PC-9 (cell line): ENCODE measurements at regions not wholly inside any gene's neighbourhood (a gene's known extent, or its start where the extent isn't known, plus 50 kb on each side); places are given as distances from the start of the nearest gene placed in this dataset.

Experiments used
- BruUV-seq: library from RNA; stranded (reverse); fragments of 400-500 nt; replicated peaks from 2 replicates; lab custom pipeline; 2021; lab: Mats Ljungman, UMichigan
- CTCF ChIA-PET: fragments of 300-600 bp; sonication (Branson Sonifier 250); formaldehyde crosslinking; loops from one replicate; lab custom pipeline; 2022; ENCODE audit warnings: antibody characterized with exemption; lab: Charles Lee
- POLR2A ChIA-PET: fragments of 300-600 bp; sonication (Branson Sonifier 250); formaldehyde crosslinking; loops from one replicate; lab custom pipeline; 2022; ENCODE audit warnings: antibody characterized with exemption; ENCODE audit not compliant: unreplicated experiment; lab: Charles Lee
- DNase-seq, 2 experiments: peaks; one replicate each; pipeline versions ENCODE4 v3.0.0 to v3.0.0-alpha.2; 2015 to 2022; ENCODE audit warnings: mixed read lengths in 1 of 2
- H2AFZ ChIP-seq: fragments of 200-600 bp; sonication (generic); 2 replicates; pipeline ENCODE4 v1.8.1; 2017; ENCODE audit warnings: antibody characterized with exemption
- H3F3A ChIP-seq: fragments of 200-600 bp; sonication (generic); 2 replicates; pipeline ENCODE4 v1.8.1; 2017; ENCODE audit warnings: antibody characterized with exemption, mild to moderate bottlenecking, low read depth; ENCODE audit not compliant: insufficient read depth
- H3K27ac ChIP-seq: fragments of 200-600 bp; sonication (generic); 2 replicates; pipeline ENCODE4 v1.6.1; 2016; ENCODE audit warnings: mixed run types
- H3K27me3 ChIP-seq: fragments of 200-600 bp; sonication (generic); 2 replicates; pipeline ENCODE4 v1.6.1; 2016; ENCODE audit warnings: low read depth, mixed run types; ENCODE audit not compliant: insufficient read depth
- H3K36me3 ChIP-seq: fragments of 200-600 bp; sonication (generic); 2 replicates; pipeline ENCODE4 v1.6.1; 2016; ENCODE audit warnings: low read depth, mixed run types
- H3K4me1 ChIP-seq: fragments of 200-600 bp; sonication (generic); replicated peaks from 2 replicates; pipeline ENCODE4 v1.6.1; 2016; ENCODE audit warnings: mixed run types; ENCODE audit not compliant: insufficient read depth
- H3K4me2 ChIP-seq: fragments of 200-600 bp; sonication (generic); 2 replicates; pipeline ENCODE4 v1.6.1; 2017; ENCODE audit warnings: mixed run types
- H3K4me3 ChIP-seq: fragments of 200-600 bp; sonication (generic); 2 replicates; pipeline ENCODE4 v1.6.1; 2016; ENCODE audit warnings: mixed run types
- H3K79me2 ChIP-seq: fragments of 200-600 bp; sonication (generic); 2 replicates; pipeline ENCODE4 v1.6.1; 2017; ENCODE audit warnings: low read depth, mixed run types
- H3K9me2 ChIP-seq: fragments of 200-600 bp; sonication (generic); 2 replicates; pipeline ENCODE4 v1.8.1; 2017; ENCODE audit warnings: mild to moderate bottlenecking; ENCODE audit not compliant: insufficient read depth
- H3K9me3 ChIP-seq: fragments of 200-600 bp; sonication (generic); 2 replicates; pipeline ENCODE4 v1.8.1; 2016; ENCODE audit warnings: low read depth; ENCODE audit not compliant: insufficient read depth
- H4K20me1 ChIP-seq: fragments of 200-600 bp; sonication (generic); 2 replicates; pipeline ENCODE4 v1.8.1; 2017; ENCODE audit not compliant: insufficient read depth
- CTCF ChIP-seq: fragments of 200-600 bp; sonication (generic); conservative IDR thresholded peaks from 2 replicates; pipeline ENCODE4 v1.6.1; 2017; ENCODE audit warnings: mixed run types, antibody characterized with exemption, mild to moderate bottlenecking, moderate library complexity
- EZH2 ChIP-seq: fragments of 200-600 bp; sonication (generic); IDR thresholded peaks from 2 replicates; pipeline ENCODE4 v1.8.0; 2017; ENCODE audit warnings: antibody characterized with exemption, low read depth
- intact Hi-C: fragments of 100-400 bp; cut with micrococcal nuclease; formaldehyde crosslinking; loops from one replicate; pipeline ENCODE4 v1.10.0; 2022; ENCODE audit not compliant: unreplicated experiment

GRCh38 chr16:48076455-48077012, 79.3 kb downstream of the ABCC12 start:
- H4K20me1 ChIP-seq, result no peaks in the 10 kb centered on the region
- no peaks in the 10 kb centered on the region for H3K27me3 ChIP-seq
- no peaks in the 10 kb centered on the region for H3K79me2 ChIP-seq
- peaks cover 7% of the 10 kb centered on the region; the same call in 1 of the 2 replicates for H3F3A ChIP-seq
- H3K4me1 ChIP-seq, result peaks cover 18% of the 10 kb centered on the region; the same call in 1 of the 2 replicates
- peak overlapping the region; percentile 42 for H3K27ac ChIP-seq
- H2AFZ ChIP-seq, result 0 out of 2 replicates have a peak overlapping the region, but pooled peaks have one; percentile 30
- DNase-seq, result peak in 1 of 2 experiments; percentile 63
- POLR2A ChIA-PET, result no interaction called here
- CTCF ChIA-PET, result interaction anchor here (0.6 kb wide), 1 partner anchor 35 kb away, joined by 3 read pairs; no protein-coding TSS in a partner anchor
- H3K9me3 ChIP-seq, result no peaks in the 10 kb centered on the region
- no peak overlapping the region for H3K4me3 ChIP-seq
- no TSS peak for BruUV-seq
- H3K4me2 ChIP-seq, result no peak overlapping the region
- intact Hi-C loops, result no loop called here
- H3K9me2 ChIP-seq, result no peaks in the 10 kb centered on the region
- TF ChIP-seq EZH2 (no peak), CTCF (no peak)
- no peaks in the 10 kb centered on the region for H3K36me3 ChIP-seq

GRCh38 chr16:48075398-48075797, 80.4 kb downstream of the ABCC12 start:
- intact Hi-C loops, result no loop called here
- Histone ChIP-seq H4K20me1 (no peaks in the 10 kb centered on the region), H3K36me3 (no peaks in the 10 kb centered on the region), H3K4me1 (0 out of 2 replicates have a peak, but pooled peaks cover 14% of the 10 kb centered on the region), H3K27ac (no peak overlapping the region), H3K9me3 (no peaks in the 10 kb centered on the region), H3F3A (peaks cover 7% of the 10 kb centered on the region; the same call in 1 of the 2 replicates), H3K4me2 (no peak overlapping the region), H3K79me2 (no peaks in the 10 kb centered on the region), H3K27me3 (no peaks in the 10 kb centered on the region), H2AFZ (no peak overlapping the region), H3K4me3 (no peak overlapping the region), H3K9me2 (no peaks in the 10 kb centered on the region)
- DNase-seq, result no peak
- TF ChIP-seq EZH2 (no peak), CTCF (no peak)
- BruUV-seq, result no TSS peak
- ChIA-PET POLR2A (no interaction called here), CTCF (no interaction called here)

- Histone ChIP-seq H3K27ac (no peak overlapping the region), H4K20me1 (no peaks in the 10 kb centered on the region), H3F3A (no peaks in the 10 kb centered on the region), H3K27me3 (no peaks in the 10 kb centered on the region), H3K4me2 (no peak overlapping the region), H3K4me1 (no peaks in the 10 kb centered on the region), H3K9me2 (no peaks in the 10 kb centered on the region), H2AFZ (no peak overlapping the region), H3K36me3 (no peaks in the 10 kb centered on the region), H3K79me2 (no peaks in the 10 kb centered on the region), H3K9me3 (no peaks in the 10 kb centered on the region), H3K4me3 (no peak overlapping the region)
- no peak for DNase-seq
- ChIA-PET POLR2A (no interaction called here), CTCF (no interaction called here)
- intact Hi-C loops, result no loop called here
- no TSS peak for BruUV-seq
- no peak for TF ChIP-seq EZH2
- no peak for TF ChIP-seq CTCF
Observed at GRCh38 chr16:48067388-48067787, 88.4 kb downstream of the ABCC12 start.
